GM19455 (cell line): ENCODE measurements at regions not wholly inside any gene's neighbourhood (a gene's known extent, or its start where the extent isn't known, plus 50 kb on each side); places are given as distances from the start of the nearest gene placed in this dataset.
"Not testable (repeated sequence)": the region's sequence is repeated elsewhere in the genome, so short reads cannot be mapped to it uniquely, and the experiment has no call there.

ENCODE experiments used
- ATAC-seq: cut with Tn5 transposase; IDR thresholded peaks from one replicate; pipeline ENCODE4 v1.9.1; 2021; ENCODE audit not compliant: unreplicated experiment

GRCh38 chr2:17148407-17149145, 369.7 kb downstream of the RAD51AP2 start:
- no peak for ATAC-seq

GRCh38 chr2:17146358-17146757, 371.9 kb downstream of the RAD51AP2 start:
- ATAC-seq = no peak

DNA sequence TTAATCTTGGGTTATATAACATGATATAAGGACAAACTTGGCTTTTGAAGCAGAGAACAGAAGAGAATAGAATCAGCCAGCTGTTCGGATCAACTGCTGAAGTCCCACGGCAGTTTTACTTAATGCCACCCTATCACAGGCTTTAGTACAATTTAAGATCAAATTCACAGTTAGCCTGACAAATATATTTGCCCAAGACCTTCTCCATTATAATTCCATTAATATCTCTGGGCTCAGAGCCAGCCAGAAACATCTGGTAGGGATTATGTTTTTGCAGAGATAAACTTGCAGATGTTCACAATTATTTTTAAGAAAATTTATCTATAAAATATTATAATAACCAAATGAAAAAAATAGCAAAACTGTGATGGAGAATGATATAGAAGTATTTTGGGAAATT, 381.4 kb downstream of the RAD51AP2 start:
- ATAC-seq = no peak

GRCh38 chr2:17136231-17136630, 382.0 kb downstream of the RAD51AP2 start:
- no peak for ATAC-seq

DNA sequence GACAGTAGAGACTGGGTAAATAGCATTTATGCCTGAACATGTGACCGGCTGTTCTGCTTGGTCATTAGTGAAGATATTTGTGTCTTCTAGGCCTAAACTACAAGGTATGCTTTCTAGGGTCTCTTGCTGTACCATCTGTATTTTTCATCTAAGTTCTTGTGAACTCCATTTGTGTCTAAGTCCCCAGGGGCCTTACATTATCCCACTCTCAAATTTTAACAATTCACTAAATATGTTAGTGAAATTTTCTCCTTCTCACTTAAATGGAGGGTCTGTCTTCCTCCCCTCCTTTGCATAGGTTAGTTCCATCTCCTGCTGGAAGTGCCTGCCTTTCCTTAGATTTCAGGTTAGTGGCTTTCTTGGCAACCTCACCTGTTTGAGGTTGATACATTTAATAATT, 382.6 kb downstream of the RAD51AP2 start:
- ATAC-seq = no peak

DNA sequence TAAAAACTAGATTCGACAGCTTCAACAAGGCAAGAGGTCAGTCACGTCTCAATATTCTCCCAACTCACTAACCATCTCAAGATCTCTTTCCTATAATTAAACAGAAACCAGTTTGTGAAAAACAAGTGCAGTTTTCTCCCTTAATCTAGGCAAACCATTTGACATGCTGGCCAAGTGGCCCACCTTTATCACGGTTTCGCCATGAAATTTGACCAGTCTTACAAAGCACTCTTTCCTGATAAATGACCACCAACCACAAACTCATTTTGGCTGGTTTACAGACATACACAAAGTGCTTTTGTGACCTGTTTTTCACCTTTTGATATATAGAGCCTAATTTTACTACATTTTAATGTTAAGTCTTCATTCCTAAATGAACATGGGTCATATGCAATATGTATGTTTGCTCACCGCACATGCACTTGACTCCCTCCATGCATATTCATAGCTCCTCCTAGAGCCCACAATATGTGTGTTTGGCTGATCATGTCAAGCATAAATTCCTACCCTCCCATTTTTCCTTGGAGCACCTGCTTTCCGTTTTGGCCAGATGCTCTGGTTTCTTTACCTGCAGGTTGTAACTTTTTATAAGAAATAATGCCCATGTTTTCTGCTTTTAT, 385.1 kb downstream of the RAD51AP2 start:
- ATAC-seq = no peak

DNA sequence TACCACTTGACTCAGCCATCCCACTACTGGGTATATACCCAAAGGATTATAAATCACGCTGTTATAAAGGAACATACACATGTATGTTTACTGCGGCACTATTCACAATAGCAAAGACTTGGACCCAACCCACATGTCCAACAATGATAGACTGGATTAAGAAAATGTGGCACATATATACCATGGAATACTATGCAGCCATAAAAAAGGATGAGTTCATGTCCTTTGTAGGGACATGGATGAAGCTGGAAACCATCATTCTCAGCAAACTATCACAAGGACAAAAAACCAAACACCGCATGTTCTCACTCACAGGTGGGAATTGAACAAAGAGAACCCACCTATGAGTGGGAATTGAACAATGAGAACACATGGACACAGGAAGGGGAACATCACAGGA, 387.6 kb downstream of the RAD51AP2 start:
- not testable (repeated sequence) for ATAC-seq

DNA sequence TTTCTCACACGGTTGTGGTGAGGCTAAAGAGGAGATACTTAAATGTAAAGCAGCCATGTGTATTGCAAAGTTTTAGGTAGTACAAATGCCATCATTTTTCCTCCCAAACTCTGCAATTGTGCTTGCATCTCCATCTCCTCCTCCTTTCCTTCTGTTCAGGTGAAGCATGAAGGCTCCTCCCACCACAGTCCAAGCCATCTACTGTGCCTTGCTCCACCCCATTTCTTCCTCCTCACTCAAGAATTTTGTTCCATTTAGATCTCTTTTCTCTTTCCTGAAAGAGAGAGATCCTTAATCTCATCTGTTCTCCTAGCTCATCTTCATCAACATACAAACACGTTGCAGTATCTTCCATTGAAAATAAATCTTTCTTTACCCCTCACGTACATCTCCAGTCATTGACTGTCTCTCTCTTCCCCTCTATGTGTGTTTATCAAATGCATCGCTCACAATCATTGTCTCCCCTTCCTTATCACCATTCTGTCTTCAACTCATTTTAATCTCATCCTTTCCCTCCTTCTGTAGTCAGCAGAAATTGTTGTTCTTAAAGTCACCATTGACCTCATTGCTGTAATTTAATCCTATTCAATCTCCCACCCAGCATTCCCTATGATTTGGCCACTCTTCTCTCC, 392.1 kb downstream of the RAD51AP2 start:
- ATAC-seq = no peak

- ATAC-seq = no peak
These were observed 393.5 kb downstream of the RAD51AP2 start for GRCh38 chr2:17124575-17125318.

DNA sequence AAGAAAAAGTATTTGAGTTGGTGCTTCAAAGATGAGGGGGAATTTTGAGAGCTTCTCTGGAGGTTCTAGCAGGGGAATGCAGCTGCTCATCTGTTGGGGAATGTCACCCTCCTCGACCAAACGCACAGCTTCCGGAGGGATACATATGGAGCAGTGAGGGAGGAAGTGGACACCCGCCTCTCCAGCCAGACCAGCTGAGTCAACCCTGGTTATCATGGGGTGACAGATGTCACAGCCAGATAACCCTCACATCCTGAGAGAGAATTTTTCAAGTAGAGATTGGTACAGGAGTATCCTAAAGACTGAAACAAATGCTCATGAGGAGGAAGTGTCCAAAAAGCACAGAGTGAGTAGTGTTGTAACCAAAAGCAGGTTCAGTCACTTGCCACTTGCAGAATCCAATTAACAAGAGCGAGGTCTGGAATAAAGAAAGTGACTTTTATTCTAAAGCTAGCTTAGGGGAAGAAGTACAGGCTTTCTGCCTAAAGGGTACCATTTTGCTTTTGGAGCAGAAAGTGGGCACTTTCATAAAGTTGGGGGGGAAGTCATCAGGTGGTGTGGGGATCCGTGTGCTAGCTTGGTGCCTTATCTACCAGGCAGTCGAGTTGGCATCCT, 395.2 kb downstream of the RAD51AP2 start:
- ATAC-seq = no peak

DNA sequence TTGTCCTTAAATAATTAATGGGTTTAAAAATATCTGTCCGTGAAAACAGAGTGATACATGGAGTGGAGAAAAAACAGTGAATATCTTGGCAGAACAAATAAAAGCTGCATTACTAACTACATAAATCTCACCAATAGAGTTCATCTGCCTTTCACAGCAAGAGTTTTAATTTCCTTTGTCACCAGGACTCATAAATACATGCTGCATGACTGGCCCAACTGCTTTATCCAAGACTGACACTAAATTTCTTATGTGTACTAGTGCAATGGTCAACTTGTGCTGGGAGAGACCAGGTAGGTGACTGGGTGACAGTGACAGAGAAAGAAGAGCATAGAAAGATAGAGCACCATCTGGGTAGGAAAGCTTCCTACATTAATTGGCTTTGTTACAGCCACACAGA, 402.8 kb downstream of the RAD51AP2 start:
- ATAC-seq = no peak

- ATAC-seq = no peak
These were observed 403.2 kb downstream of the RAD51AP2 start for GRCh38 chr2:17115042-17115441.

- ATAC-seq = no peak
These were observed 410.4 kb downstream of the RAD51AP2 start for GRCh38 chr2:17107871-17108270.

- ATAC-seq = no peak
These were observed 411.1 kb downstream of the RAD51AP2 start for GRCh38 chr2:17107151-17107550.

DNA sequence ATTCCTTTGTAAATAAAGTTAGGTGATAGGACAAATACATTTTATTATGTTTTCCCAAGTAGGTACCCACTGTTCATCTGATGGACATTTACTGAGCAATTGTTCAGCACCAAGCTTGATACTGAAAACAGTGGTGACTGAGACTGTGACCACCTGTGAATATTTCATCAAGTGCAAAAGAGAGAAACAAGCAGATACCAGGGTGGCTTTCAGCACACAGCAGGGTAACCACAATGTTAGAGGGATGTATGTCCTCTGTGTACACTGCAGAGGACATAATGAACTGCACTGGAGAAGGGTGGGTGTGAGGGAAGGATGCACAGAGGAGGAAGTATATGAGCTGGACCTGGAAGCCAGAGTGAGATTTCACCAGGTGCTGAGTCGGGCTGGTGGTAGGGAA, 411.8 kb downstream of the RAD51AP2 start:
- ATAC-seq = no peak

DNA sequence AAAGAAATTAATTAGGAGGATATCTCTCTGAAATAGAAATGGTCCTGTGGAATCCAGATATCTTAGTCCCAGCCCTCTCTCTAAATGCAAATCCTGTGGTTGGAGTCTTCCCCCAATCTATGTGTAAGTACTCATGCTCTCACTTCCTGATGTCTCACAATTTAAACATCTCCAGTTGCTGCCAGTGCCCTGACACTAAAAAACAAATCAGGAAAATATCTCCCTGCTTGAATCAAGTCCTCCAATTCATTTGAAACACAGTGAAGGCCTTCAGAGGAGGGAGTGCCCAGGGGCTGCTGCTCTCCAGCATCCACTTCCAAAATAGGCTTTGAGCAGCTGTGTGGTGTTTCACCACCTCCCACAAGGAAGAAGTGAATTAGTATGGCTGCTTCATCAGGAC, 413.8 kb downstream of the RAD51AP2 start:
- ATAC-seq = no peak

DNA sequence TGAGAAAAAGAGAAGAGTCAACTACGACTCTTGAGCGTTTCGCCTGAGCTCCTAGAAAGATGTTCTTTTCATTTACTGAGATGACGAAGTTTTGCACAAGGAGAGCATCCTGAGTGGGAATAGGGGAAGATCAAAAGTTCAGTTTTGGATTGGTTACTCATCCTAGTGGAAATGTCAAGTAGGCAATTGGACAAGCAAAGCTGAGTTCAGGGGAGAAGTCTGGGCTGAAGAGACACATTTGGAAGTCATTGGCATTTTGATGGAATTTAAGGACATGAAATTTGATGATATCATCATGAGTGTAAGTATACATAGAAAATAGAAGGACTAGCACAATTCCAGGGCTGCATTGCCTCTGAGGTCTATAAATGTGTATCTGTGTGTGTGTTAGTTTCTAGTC, 416.6 kb downstream of the RAD51AP2 start:
- no peak for ATAC-seq

DNA sequence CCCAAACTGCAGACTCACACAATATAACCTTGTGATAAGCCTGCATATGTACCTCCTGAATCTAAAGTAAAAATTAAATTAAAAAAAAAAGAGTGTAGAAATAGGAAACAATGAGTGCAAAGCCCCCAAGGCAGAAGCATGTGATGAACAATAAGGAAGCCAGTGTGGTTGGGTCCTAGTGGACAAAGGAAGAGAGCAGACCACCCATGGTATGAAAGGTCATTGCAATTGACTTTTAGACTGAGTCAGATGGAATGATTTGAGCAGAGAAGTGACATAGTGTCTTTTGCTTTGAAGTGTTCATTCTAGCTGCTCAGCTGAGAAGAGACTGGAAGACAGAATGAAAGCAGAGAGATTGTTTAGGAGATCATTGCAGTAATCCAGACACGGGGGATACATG, 417.1 kb downstream of the RAD51AP2 start:
- no peak for ATAC-seq

GRCh38 chr2:17095340-17095739, 422.9 kb downstream of the RAD51AP2 start:
- ATAC-seq = no peak

- ATAC-seq = no peak
These were observed 424.5 kb downstream of the RAD51AP2 start for GRCh38 chr2:17093712-17094111.

- ATAC-seq = no peak
These were observed 421.4 kb upstream of the CYRIA start for GRCh38 chr2:17086990-17087389.
